Panc1 (cell line): ENCODE measurements at regions not wholly inside any gene's neighbourhood (a gene's known extent, or its start where the extent isn't known, plus 50 kb on each side); places are given as distances from the start of the nearest gene placed in this dataset.

Experiments used
- ATAC-seq: fragments of 200-7000 bp; cut with Tn5 transposase; 2 replicates; pipeline ENCODE4 v1.9.1; 2020; ENCODE audit warnings: mild to moderate bottlenecking, moderate library complexity
- BruUV-seq: library from RNA; stranded (reverse); fragments of 400-500 nt; replicated peaks from 2 replicates; lab custom pipeline; 2021; lab: Mats Ljungman, UMichigan
- CTCF ChIA-PET: fragments of 300-600 bp; sonication (Branson Sonifier 250); formaldehyde crosslinking; loops from one replicate; lab custom pipeline; 2022; ENCODE audit warnings: antibody characterized with exemption; lab: Charles Lee
- POLR2A ChIA-PET: fragments of 300-600 bp; sonication (Branson Sonifier 250); formaldehyde crosslinking; loops from one replicate; lab custom pipeline; 2022; ENCODE audit warnings: antibody characterized with exemption; lab: Charles Lee
- DNase-seq: peaks from one replicate; pipeline ENCODE4 v3.0.0-alpha.2; 2010; ENCODE audit warnings: low read depth, low spot score
- H3K27ac ChIP-seq: 2 replicates; pipeline ENCODE4 v1.5.1; 2011; ENCODE audit warnings: mild to moderate bottlenecking, low read length, inconsistent platforms
- H3K27me3 ChIP-seq: fragments of 200-500 bp; sonication (Bioruptor generic); 2 replicates; pipeline ENCODE4 v1.6.0; 2014; ENCODE audit warnings: low read length, inconsistent platforms; ENCODE audit not compliant: control insufficient read depth, insufficient read depth
- H3K36me3 ChIP-seq: fragments of 200-500 bp; sonication (Bioruptor generic); 2 replicates; pipeline ENCODE4 v1.5.1; 2014; ENCODE audit warnings: inconsistent platforms, mild to moderate bottlenecking, low read length, moderate library complexity; ENCODE audit not compliant: control insufficient read depth, insufficient read depth
- H3K4me1 ChIP-seq: 2 replicates; pipeline ENCODE4 v1.5.1; 2011; ENCODE audit warnings: inconsistent platforms, mild to moderate bottlenecking, low read length, moderate library complexity; ENCODE audit not compliant: control insufficient read depth, insufficient read depth
- H3K4me3 ChIP-seq, 2 experiments: 2 replicates each; pipeline ENCODE4 v1.5.1; 2011 to 2012; ENCODE audit warnings: low read depth in 2 of 2, low read length in 2 of 2, mild to moderate bottlenecking in 2 of 2, inconsistent platforms in 1 of 2, moderate library complexity in 1 of 2
- H3K9me3 ChIP-seq: fragments of 200-500 bp; sonication (Bioruptor generic); 2 replicates; pipeline ENCODE4 v1.5.1; 2014; ENCODE audit warnings: low read depth, mild to moderate bottlenecking, inconsistent platforms, low read length, moderate library complexity; ENCODE audit not compliant: control insufficient read depth, insufficient read depth
- POLR2AphosphoS5 ChIP-seq: IDR thresholded peaks from 2 replicates; pipeline ENCODE4 v1.6.1; 2012; ENCODE audit warnings: mild to moderate bottlenecking, low read depth, low read length, moderate library complexity
- SIN3A ChIP-seq: IDR thresholded peaks from 2 replicates; pipeline ENCODE4 v1.6.1; 2012; ENCODE audit warnings: low read depth, mild to moderate bottlenecking, low read length, moderate library complexity, borderline replicate concordance; ENCODE audit not compliant: insufficient read depth
- TCF7L2 ChIP-seq: IDR thresholded peaks from 2 replicates; pipeline ENCODE4 v1.6.1; 2011; ENCODE audit warnings: mild to moderate bottlenecking, low read depth, low read length, inconsistent platforms
- in situ Hi-C: cut with HindIII; loops from 2 replicates; pipeline ENCODE4 v1.10.0; 2016; ENCODE audit warnings: low sequenced_read_pairs, low pct_unique_long_range_greater_than_20kb
- intact Hi-C: fragments of 100-400 bp; cut with micrococcal nuclease; formaldehyde crosslinking; loops from one replicate; pipeline ENCODE4 v1.10.0; 2022; ENCODE audit not compliant: unreplicated experiment
- TF ChIP-seq, protein P1 (sequence below), 2 experiments: IDR thresholded peaks; 2 replicates each; pipeline ENCODE4 v1.6.1; 2011 to 2012; ENCODE audit warnings: low read depth in 2 of 2, control low read depth in 1 of 2, low read length in 1 of 2, mild to moderate bottlenecking in 1 of 2, moderate library complexity in 1 of 2; ENCODE audit not compliant: insufficient read depth in 1 of 2
- TF ChIP-seq, protein P2 (sequence below): fragments of 450-650 bp; IDR thresholded peaks from 2 replicates; pipeline ENCODE4 v1.5.1; 2017; ENCODE audit warnings: mild to moderate bottlenecking

DNA sequence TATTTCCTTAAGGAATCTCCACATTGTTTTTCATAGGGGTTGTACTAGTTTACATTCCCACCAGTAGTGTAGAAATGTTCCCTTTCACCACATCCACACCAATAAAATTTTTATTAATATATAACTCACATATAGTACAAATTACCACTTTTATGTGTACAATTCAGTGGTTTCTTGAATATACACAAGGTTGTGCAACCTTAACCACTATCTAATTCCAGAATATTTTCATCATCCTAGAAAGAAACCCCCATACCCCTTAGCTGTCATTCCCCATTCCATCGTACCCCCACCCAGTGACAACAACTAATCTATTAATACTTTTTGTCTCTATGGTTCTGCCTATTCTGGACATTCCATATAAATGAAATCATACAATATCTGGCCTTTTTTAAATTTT is 108.3 kb upstream of the USP9X start:
- no peaks in the 10 kb centered on the region for H3K36me3 ChIP-seq
- no peaks in the 10 kb centered on the region for H3K9me3 ChIP-seq
- DNase-seq (no peak), ATAC-seq (no peak)
- no peak for TF ChIP-seq SIN3A
- TF ChIP-seq TCF7L2: no peak
- TF ChIP-seq POLR2AphosphoS5: no peak
- TF ChIP-seq, protein P1, sequence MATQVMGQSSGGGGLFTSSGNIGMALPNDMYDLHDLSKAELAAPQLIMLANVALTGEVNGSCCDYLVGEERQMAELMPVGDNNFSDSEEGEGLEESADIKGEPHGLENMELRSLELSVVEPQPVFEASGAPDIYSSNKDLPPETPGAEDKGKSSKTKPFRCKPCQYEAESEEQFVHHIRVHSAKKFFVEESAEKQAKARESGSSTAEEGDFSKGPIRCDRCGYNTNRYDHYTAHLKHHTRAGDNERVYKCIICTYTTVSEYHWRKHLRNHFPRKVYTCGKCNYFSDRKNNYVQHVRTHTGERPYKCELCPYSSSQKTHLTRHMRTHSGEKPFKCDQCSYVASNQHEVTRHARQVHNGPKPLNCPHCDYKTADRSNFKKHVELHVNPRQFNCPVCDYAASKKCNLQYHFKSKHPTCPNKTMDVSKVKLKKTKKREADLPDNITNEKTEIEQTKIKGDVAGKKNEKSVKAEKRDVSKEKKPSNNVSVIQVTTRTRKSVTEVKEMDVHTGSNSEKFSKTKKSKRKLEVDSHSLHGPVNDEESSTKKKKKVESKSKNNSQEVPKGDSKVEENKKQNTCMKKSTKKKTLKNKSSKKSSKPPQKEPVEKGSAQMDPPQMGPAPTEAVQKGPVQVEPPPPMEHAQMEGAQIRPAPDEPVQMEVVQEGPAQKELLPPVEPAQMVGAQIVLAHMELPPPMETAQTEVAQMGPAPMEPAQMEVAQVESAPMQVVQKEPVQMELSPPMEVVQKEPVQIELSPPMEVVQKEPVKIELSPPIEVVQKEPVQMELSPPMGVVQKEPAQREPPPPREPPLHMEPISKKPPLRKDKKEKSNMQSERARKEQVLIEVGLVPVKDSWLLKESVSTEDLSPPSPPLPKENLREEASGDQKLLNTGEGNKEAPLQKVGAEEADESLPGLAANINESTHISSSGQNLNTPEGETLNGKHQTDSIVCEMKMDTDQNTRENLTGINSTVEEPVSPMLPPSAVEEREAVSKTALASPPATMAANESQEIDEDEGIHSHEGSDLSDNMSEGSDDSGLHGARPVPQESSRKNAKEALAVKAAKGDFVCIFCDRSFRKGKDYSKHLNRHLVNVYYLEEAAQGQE (IDR thresholded peaks at IDR 0.05; ENCODE audit: insufficient read depth in 1 of 2, low read depth in 2 of 2, low read length in 1 of 2): no peak
- TF ChIP-seq, protein P2, sequence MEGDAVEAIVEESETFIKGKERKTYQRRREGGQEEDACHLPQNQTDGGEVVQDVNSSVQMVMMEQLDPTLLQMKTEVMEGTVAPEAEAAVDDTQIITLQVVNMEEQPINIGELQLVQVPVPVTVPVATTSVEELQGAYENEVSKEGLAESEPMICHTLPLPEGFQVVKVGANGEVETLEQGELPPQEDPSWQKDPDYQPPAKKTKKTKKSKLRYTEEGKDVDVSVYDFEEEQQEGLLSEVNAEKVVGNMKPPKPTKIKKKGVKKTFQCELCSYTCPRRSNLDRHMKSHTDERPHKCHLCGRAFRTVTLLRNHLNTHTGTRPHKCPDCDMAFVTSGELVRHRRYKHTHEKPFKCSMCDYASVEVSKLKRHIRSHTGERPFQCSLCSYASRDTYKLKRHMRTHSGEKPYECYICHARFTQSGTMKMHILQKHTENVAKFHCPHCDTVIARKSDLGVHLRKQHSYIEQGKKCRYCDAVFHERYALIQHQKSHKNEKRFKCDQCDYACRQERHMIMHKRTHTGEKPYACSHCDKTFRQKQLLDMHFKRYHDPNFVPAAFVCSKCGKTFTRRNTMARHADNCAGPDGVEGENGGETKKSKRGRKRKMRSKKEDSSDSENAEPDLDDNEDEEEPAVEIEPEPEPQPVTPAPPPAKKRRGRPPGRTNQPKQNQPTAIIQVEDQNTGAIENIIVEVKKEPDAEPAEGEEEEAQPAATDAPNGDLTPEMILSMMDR: no peak
- BruUV-seq: no TSS peak
- intact Hi-C loops: no loop called here
- H3K27me3 ChIP-seq: no peaks in the 10 kb centered on the region
- ChIA-PET POLR2A (interaction anchor here (0.6 kb wide), 1 partner anchor 131 kb away, joined by 3 read pairs; no protein-coding TSS in a partner anchor), CTCF (no interaction called here)
- H3K4me3 ChIP-seq: no peak overlapping the region
- in situ Hi-C loops: no loop called here
- no peak overlapping the region for H3K27ac ChIP-seq
- no peaks in the 10 kb centered on the region for H3K4me1 ChIP-seq

DNA sequence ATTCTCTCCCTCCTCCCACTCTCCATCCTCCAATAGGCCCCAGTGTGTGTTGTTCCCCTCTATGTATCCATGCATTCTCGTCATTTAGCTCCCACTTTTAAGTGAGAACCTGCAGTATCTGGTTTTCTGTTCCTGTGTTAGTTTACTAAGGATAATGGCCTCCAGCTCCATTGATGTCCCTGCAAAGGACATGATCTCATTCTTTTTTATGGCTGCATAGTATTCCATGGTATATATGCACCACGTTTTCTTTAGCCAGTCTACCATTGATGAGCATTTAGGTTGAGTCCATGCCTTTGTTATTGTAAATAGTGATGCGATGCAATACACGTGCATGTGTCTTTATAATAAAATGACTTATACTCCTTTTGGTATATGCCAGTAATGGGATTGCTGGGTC is 100.3 kb upstream of the USP9X start:
- no peaks in the 10 kb centered on the region for H3K27me3 ChIP-seq
- no peak overlapping the region for H3K27ac ChIP-seq
- no TSS peak for BruUV-seq
- ChIA-PET POLR2A (no interaction called here), CTCF (no interaction called here)
- intact Hi-C loops: no loop called here
- H3K9me3 ChIP-seq: no peaks in the 10 kb centered on the region
- in situ Hi-C loops: no loop called here
- no peaks in the 10 kb centered on the region for H3K4me1 ChIP-seq
- ATAC-seq: no peak
- no peak overlapping the region for H3K4me3 ChIP-seq
- H3K36me3 ChIP-seq: no peaks in the 10 kb centered on the region
- TF ChIP-seq, protein P2: no peak
- TF ChIP-seq TCF7L2: no peak
- TF ChIP-seq POLR2AphosphoS5: no peak
- TF ChIP-seq, protein P1 (IDR thresholded peaks at IDR 0.05; ENCODE audit: insufficient read depth in 1 of 2, low read depth in 2 of 2, low read length in 1 of 2): no peak
- no peak for TF ChIP-seq SIN3A
- DNase-seq: no peak
